GM23338 (cell line): ENCODE measurements at regions not wholly inside any gene's neighbourhood (a gene's known extent, or its start where the extent isn't known, plus 50 kb on each side); places are given as distances from the start of the nearest gene placed in this dataset.

Experiments used
- ATAC-seq: fragments of 200-7000 bp; cut with Tn5 transposase; 3 replicates; pipeline ENCODE4 v1.9.1; 2020
- DNase-seq: peaks from one replicate; pipeline ENCODE4 v3.0.0-alpha.2; 2015; ENCODE audit warnings: low spot score
- H2AFZ ChIP-seq: fragments of 200-600 bp; sonication (generic); 2 replicates; pipeline ENCODE4 v1.8.0; 2016; ENCODE audit warnings: antibody characterized with exemption, mild to moderate bottlenecking, moderate library complexity
- H3F3A ChIP-seq: fragments of 200-600 bp; sonication (generic); replicated peaks from 2 replicates; pipeline ENCODE4 v1.8.0; 2017; ENCODE audit warnings: antibody characterized with exemption, mixed run types, low read depth
- H3K27ac ChIP-seq: fragments of 200-600 bp; sonication (generic); 2 replicates; pipeline ENCODE4 v1.6.1; 2016; ENCODE audit warnings: low read depth
- H3K27me3 ChIP-seq: fragments of 200-600 bp; sonication (generic); 2 replicates; pipeline ENCODE4 v1.8.0; 2016; ENCODE audit warnings: mild to moderate bottlenecking, mixed run types, moderate library complexity; ENCODE audit not compliant: insufficient read depth
- H3K36me3 ChIP-seq: fragments of 200-600 bp; sonication (generic); 2 replicates; pipeline ENCODE4 v1.8.0; 2016; ENCODE audit warnings: mild to moderate bottlenecking; ENCODE audit not compliant: insufficient read depth
- H3K4me1 ChIP-seq: fragments of 200-600 bp; sonication (generic); 2 replicates; pipeline ENCODE4 v1.8.0; 2016; ENCODE audit warnings: mild to moderate bottlenecking, moderate library complexity; ENCODE audit not compliant: insufficient read depth
- H3K4me2 ChIP-seq: fragments of 200-600 bp; sonication (generic); 2 replicates; pipeline ENCODE4 v1.7.1; 2017; ENCODE audit warnings: mixed run types
- H3K4me3 ChIP-seq: fragments of 200-600 bp; sonication (generic); 2 replicates; pipeline ENCODE4 v1.6.1; 2016; ENCODE audit warnings: mixed run types
- H3K79me2 ChIP-seq: fragments of 200-600 bp; sonication (generic); replicated peaks from 2 replicates; pipeline ENCODE4 v1.8.0; 2017; ENCODE audit warnings: mild to moderate bottlenecking; ENCODE audit not compliant: insufficient read depth
- H3K9me2 ChIP-seq: fragments of 200-600 bp; sonication (generic); 2 replicates; pipeline ENCODE4 v1.8.0; 2017; ENCODE audit not compliant: insufficient read depth
- H4K20me1 ChIP-seq: fragments of 200-600 bp; sonication (generic); replicated peaks from 2 replicates; pipeline ENCODE4 v1.8.0; 2017; ENCODE audit warnings: mild to moderate bottlenecking; ENCODE audit not compliant: insufficient read depth
- H3K27ac Mint-ChIP-seq: 2 replicates; pipeline ENCODE4 v1.8.0; 2020; ENCODE audit warnings: inconsistent platforms, mild to moderate bottlenecking, moderate library complexity, mixed read lengths
- H3K27me3 Mint-ChIP-seq: 3 replicates; pipeline ENCODE4 v1.8.0; 2022; ENCODE audit warnings: low read depth, mild to moderate bottlenecking, moderate library complexity, mixed read lengths, inconsistent platforms; ENCODE audit not compliant: insufficient read depth, poor library complexity
- H3K36me3 Mint-ChIP-seq: 3 replicates; pipeline ENCODE4 v1.8.0; 2021; ENCODE audit warnings: low read depth, mild to moderate bottlenecking, inconsistent platforms, moderate library complexity, mixed read lengths
- H3K4me1 Mint-ChIP-seq: 3 replicates; pipeline ENCODE4 v1.8.0; 2020; ENCODE audit warnings: mild to moderate bottlenecking, inconsistent platforms, mixed read lengths
- H3K4me3 Mint-ChIP-seq: 3 replicates; pipeline ENCODE4 v1.8.0; 2021; ENCODE audit warnings: moderate library complexity, mild to moderate bottlenecking, inconsistent platforms, mixed read lengths
- H3K9me3 Mint-ChIP-seq: 3 replicates; pipeline ENCODE4 v1.8.0; 2020; ENCODE audit warnings: moderate library complexity, mild to moderate bottlenecking, inconsistent platforms, mixed read lengths
- ETS1 ChIP-seq: IDR thresholded peaks from 2 replicates; pipeline ENCODE4 v1.6.1; 2016; ENCODE audit warnings: antibody characterized with exemption
- EZH2 ChIP-seq: fragments of 200-600 bp; sonication (generic); IDR thresholded peaks from one replicate; pipeline ENCODE4 v1.8.0; 2017; ENCODE audit warnings: antibody characterized with exemption, mild to moderate bottlenecking, low read depth; ENCODE audit not compliant: unreplicated experiment
- EZH2phosphoT487 ChIP-seq: fragments of 200-600 bp; sonication (generic); IDR thresholded peaks from one replicate; pipeline ENCODE4 v1.8.1; 2018; ENCODE audit warnings: antibody characterized with exemption; ENCODE audit not compliant: unreplicated experiment
- JUNB ChIP-seq: IDR thresholded peaks from one replicate; pipeline ENCODE4 v1.6.1; 2016; ENCODE audit warnings: antibody characterized with exemption; ENCODE audit not compliant: unreplicated experiment
- POLR2AphosphoS5 ChIP-seq: IDR thresholded peaks from 2 replicates; pipeline ENCODE4 v1.6.1; 2016; ENCODE audit warnings: antibody characterized with exemption, low read depth
- STAT1 ChIP-seq: IDR thresholded peaks from one replicate; pipeline ENCODE4 v1.6.1; 2016; ENCODE audit warnings: antibody characterized with exemption; ENCODE audit not compliant: unreplicated experiment
- ZNF114 ChIP-seq: fragments of 250-450 bp; sonication (Bioruptor Pico); IDR thresholded peaks from 2 replicates; pipeline ENCODE4 v1.5.0; 2020; ENCODE audit warnings: mild to moderate bottlenecking, moderate library complexity
- ZNF331 ChIP-seq: fragments of 250-450 bp; sonication (Bioruptor Pico); IDR thresholded peaks from 2 replicates; pipeline ENCODE4 v1.5.0; 2020; ENCODE audit warnings: low read depth, mild to moderate bottlenecking, moderate library complexity
- ZNF462 ChIP-seq: fragments of 250-450 bp; sonication (Bioruptor Pico); IDR thresholded peaks from 2 replicates; pipeline ENCODE4 v1.5.0; 2020; ENCODE audit warnings: mild to moderate bottlenecking, moderate library complexity
- TF ChIP-seq, protein P1 (sequence below): IDR thresholded peaks from one replicate; pipeline ENCODE4 v1.6.1; 2018; ENCODE audit warnings: antibody characterized with exemption; ENCODE audit not compliant: unreplicated experiment

DNA sequence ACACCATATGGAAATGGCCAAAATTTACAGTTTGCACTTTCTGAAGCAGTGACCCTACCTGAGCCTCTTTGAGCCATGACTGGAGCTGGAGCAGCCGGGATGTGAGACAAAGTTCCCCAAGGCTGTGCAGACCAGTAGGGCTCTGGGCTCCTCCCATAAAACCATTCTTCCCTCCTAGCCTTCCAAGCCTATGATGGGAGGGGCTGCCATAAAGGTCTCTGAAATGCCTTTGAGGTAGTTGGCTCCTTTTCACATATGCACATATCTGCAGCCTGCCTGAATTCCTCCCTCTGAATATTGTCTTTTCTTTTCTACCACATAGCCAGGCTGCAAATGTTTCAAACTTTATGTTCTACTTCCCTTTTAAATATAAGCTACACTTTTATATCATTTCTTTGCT lies 516.6 kb upstream of the POM121L12 start:
- Mint-ChIP-seq H3K4me3 (no peak overlapping the region), H3K4me1 (no peaks in the 10 kb centered on the region), H3K9me3 (peaks cover 10% of the 10 kb centered on the region; the same call in 2 of the 3 replicates), H3K27me3 (no peaks in the 10 kb centered on the region), H3K36me3 (peaks cover 13% of the 10 kb centered on the region; the same call in 1 of the 3 replicates), H3K27ac (no peak overlapping the region)
- no peaks in the 10 kb centered on the region for H3K79me2 ChIP-seq
- no peaks in the 10 kb centered on the region for H3K27me3 ChIP-seq
- no peak for TF ChIP-seq ZNF462
- TF ChIP-seq ZNF114 (CRISPR knock-in tag) = no peak
- no peak for TF ChIP-seq POLR2AphosphoS5
- no peak for TF ChIP-seq JUNB
- no peak for TF ChIP-seq ZNF331 (CRISPR knock-in tag)
- TF ChIP-seq, protein P1, sequence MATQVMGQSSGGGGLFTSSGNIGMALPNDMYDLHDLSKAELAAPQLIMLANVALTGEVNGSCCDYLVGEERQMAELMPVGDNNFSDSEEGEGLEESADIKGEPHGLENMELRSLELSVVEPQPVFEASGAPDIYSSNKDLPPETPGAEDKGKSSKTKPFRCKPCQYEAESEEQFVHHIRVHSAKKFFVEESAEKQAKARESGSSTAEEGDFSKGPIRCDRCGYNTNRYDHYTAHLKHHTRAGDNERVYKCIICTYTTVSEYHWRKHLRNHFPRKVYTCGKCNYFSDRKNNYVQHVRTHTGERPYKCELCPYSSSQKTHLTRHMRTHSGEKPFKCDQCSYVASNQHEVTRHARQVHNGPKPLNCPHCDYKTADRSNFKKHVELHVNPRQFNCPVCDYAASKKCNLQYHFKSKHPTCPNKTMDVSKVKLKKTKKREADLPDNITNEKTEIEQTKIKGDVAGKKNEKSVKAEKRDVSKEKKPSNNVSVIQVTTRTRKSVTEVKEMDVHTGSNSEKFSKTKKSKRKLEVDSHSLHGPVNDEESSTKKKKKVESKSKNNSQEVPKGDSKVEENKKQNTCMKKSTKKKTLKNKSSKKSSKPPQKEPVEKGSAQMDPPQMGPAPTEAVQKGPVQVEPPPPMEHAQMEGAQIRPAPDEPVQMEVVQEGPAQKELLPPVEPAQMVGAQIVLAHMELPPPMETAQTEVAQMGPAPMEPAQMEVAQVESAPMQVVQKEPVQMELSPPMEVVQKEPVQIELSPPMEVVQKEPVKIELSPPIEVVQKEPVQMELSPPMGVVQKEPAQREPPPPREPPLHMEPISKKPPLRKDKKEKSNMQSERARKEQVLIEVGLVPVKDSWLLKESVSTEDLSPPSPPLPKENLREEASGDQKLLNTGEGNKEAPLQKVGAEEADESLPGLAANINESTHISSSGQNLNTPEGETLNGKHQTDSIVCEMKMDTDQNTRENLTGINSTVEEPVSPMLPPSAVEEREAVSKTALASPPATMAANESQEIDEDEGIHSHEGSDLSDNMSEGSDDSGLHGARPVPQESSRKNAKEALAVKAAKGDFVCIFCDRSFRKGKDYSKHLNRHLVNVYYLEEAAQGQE = no peak
- no peak for TF ChIP-seq STAT1
- no peak for TF ChIP-seq ETS1
- no peak for TF ChIP-seq EZH2phosphoT487
- no peak for TF ChIP-seq EZH2
- peaks cover 6% of the 10 kb centered on the region; the same call in 1 of the 2 replicates for H3K9me2 ChIP-seq
- no peak overlapping the region for H3K4me2 ChIP-seq
- H3F3A ChIP-seq = no peaks in the 10 kb centered on the region
- no peak overlapping the region for H2AFZ ChIP-seq
- no peaks in the 10 kb centered on the region for H3K4me1 ChIP-seq
- ATAC-seq (no peak), DNase-seq (no peak)
- H3K36me3 ChIP-seq = no peaks in the 10 kb centered on the region
- H3K27ac ChIP-seq = no peak overlapping the region
- H4K20me1 ChIP-seq = no peaks in the 10 kb centered on the region
- no peak overlapping the region for H3K4me3 ChIP-seq
